ENCODE measurements at regions not wholly inside any gene's neighbourhood (a gene's known extent, or its start where the extent isn't known, plus 50 kb on each side); places are given as distances from the start of the nearest gene placed in this dataset.
A peak's percentile ranks its signal among the peaks of the same experiment; 100 is the strongest.

- no peak overlapping the region for H3K4me3 ChIP-seq (ENCODE audit: low read depth, low read length)
- no peak for TF ChIP-seq CTCF (IDR thresholded peaks at IDR 0.05; ENCODE audit: low read depth, low read length)
- in situ Hi-C loops (cut with HindIII; ENCODE audit: low sequenced_read_pairs): no loop called here
- no peak for DNase-seq (ENCODE audit: low read depth, low spot score)
Observed at GRCh38 chr5:173699966-173700365, 83.5 kb upstream of the BOD1 start.

GRCh38 chr5:173703466-173703865, 87.0 kb upstream of the BOD1 start:
- in situ Hi-C loops (cut with HindIII; ENCODE audit: low sequenced_read_pairs): no loop called here
- no peak for TF ChIP-seq CTCF (IDR thresholded peaks at IDR 0.05; ENCODE audit: low read depth, low read length)
- DNase-seq (ENCODE audit: low read depth, low spot score): no peak
- no peak overlapping the region for H3K4me3 ChIP-seq (ENCODE audit: low read depth, low read length)

- no peak for DNase-seq (ENCODE audit: low read depth, low spot score)
- TF ChIP-seq CTCF (IDR thresholded peaks at IDR 0.05; ENCODE audit: low read depth, low read length): no peak
- no peak overlapping the region for H3K4me3 ChIP-seq (ENCODE audit: low read depth, low read length)
- in situ Hi-C loops (cut with HindIII; ENCODE audit: low sequenced_read_pairs): no loop called here
Observed at GRCh38 chr5:173704615-173705511, 88.4 kb upstream of the BOD1 start.

GRCh38 chr5:173705512-173706044, 89.1 kb upstream of the BOD1 start:
- in situ Hi-C loops (cut with HindIII; ENCODE audit: low sequenced_read_pairs): no loop called here
- TF ChIP-seq CTCF (IDR thresholded peaks at IDR 0.05; ENCODE audit: low read depth, low read length): no peak
- H3K4me3 ChIP-seq (ENCODE audit: low read depth, low read length): no peak overlapping the region

GRCh38 chr5:173706700-173707099, 90.2 kb upstream of the BOD1 start:
- DNase-seq (ENCODE audit: low read depth, low spot score): no peak
- in situ Hi-C loops (cut with HindIII; ENCODE audit: low sequenced_read_pairs): no loop called here
- no peak for TF ChIP-seq CTCF (IDR thresholded peaks at IDR 0.05; ENCODE audit: low read depth, low read length)
- H3K4me3 ChIP-seq (ENCODE audit: low read depth, low read length): no peak overlapping the region

More at GRCh38 chr5:173705512-173706044, 89.1 kb upstream of the BOD1 start:
- no peak for DNase-seq (ENCODE audit: low read depth, low spot score)

GRCh38 chr5:173707392-173707791, 90.9 kb upstream of the BOD1 start:
- DNase-seq (ENCODE audit: low read depth, low spot score): peak; percentile 10
- in situ Hi-C loops (cut with HindIII; ENCODE audit: low sequenced_read_pairs): no loop called here
- no peak overlapping the region for H3K4me3 ChIP-seq (ENCODE audit: low read depth, low read length)
- no peak for TF ChIP-seq CTCF (IDR thresholded peaks at IDR 0.05; ENCODE audit: low read depth, low read length)

Data from astrocyte of the spinal cord (primary cell).